C4-2B (cell line): ENCODE measurements at regions not wholly inside any gene's neighbourhood (a gene's known extent, or its start where the extent isn't known, plus 50 kb on each side); places are given as distances from the start of the nearest gene placed in this dataset.

Experiments
- H3K27ac ChIP-seq: fragments of 450-650 bp; 2 replicates; pipeline ENCODE4 v1.5.1; 2017
- CTCF ChIP-seq: fragments of 450-650 bp; conservative IDR thresholded peaks from 2 replicates; pipeline ENCODE4 v1.5.1; 2017; ENCODE audit warnings: mild to moderate bottlenecking
- ZFX ChIP-seq: fragments of 450-650 bp; IDR thresholded peaks from 2 replicates; pipeline ENCODE4 v1.6.1; 2017

GRCh38 chr3:72190050-72190449 lies 405.1 kb upstream of the PROK2 start:
- H3K27ac ChIP-seq = no peak overlapping the region
- no peak for TF ChIP-seq ZFX
- no peak for TF ChIP-seq CTCF

GRCh38 chr3:72189339-72189738 lies 404.4 kb upstream of the PROK2 start:
- TF ChIP-seq CTCF (no peak), ZFX (no peak)
- H3K27ac ChIP-seq = no peak overlapping the region

GRCh38 chr3:72188536-72188935 lies 403.6 kb upstream of the PROK2 start:
- TF ChIP-seq CTCF = no peak
- TF ChIP-seq ZFX = no peak
- no peak overlapping the region for H3K27ac ChIP-seq

GRCh38 chr3:72187131-72187530 lies 402.2 kb upstream of the PROK2 start:
- H3K27ac ChIP-seq = no peak overlapping the region
- TF ChIP-seq CTCF = no peak; the same call in 1 of the 2 replicates
- no peak for TF ChIP-seq ZFX

- no peak overlapping the region for H3K27ac ChIP-seq
- TF ChIP-seq ZFX (no peak), CTCF (no peak)
These were observed 401.5 kb upstream of the PROK2 start for GRCh38 chr3:72186400-72186855.

- no peak overlapping the region for H3K27ac ChIP-seq
These were observed 400.8 kb upstream of the PROK2 start for GRCh38 chr3:72185549-72186399.

More at GRCh38 chr3:72185549-72186399, 400.8 kb upstream of the PROK2 start:
- no peak for TF ChIP-seq ZFX
- TF ChIP-seq CTCF = no peak
